ENCODE measurements at regions not wholly inside any gene's neighbourhood (a gene's known extent, or its start where the extent isn't known, plus 50 kb on each side); places are given as distances from the start of the nearest gene placed in this dataset.

DNA sequence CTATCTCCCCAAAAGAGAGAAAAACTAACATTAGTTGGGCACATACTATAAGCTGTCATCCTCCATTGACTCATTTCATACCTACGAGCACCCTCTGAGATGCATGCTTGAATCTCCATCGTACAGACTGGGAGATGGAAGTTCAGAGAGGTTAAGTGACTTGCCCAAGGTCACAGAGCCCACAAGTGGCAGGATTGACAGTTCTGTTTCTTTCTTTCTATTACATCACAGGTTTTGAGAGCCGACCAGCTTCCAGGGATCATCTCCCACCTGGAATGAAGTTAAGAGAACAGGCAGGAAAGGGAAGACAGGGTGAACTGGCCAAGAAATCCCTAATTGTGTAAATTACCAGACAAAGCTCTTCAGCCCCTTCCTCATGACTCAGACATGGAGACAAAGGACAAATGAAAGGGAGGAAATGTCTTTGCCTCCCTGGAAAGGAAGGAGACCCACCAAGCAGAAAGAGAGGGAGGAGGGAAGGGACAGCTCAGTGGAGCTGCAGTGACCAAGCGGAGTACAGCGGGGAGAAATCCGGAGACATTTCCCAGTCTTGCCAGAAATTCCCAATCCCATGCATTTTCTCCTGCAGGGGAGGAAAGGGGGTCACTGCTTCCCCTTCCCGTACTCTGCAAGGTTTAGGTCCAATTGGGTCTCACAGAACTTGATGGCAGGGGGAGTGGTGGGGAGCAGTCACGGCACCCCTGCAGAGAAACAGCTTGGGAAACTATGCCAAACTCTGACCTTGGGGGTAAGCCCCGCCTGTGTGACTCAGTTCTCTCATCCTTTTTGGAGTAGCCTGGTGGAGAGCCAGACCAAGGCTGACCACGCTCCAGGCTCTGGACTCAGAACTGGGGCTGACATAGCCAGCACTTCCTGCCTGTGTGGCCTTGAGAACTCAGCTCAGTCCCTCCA lies 154.3 kb downstream of the ANKRD60 start:
- TF ChIP-seq, protein P1, sequence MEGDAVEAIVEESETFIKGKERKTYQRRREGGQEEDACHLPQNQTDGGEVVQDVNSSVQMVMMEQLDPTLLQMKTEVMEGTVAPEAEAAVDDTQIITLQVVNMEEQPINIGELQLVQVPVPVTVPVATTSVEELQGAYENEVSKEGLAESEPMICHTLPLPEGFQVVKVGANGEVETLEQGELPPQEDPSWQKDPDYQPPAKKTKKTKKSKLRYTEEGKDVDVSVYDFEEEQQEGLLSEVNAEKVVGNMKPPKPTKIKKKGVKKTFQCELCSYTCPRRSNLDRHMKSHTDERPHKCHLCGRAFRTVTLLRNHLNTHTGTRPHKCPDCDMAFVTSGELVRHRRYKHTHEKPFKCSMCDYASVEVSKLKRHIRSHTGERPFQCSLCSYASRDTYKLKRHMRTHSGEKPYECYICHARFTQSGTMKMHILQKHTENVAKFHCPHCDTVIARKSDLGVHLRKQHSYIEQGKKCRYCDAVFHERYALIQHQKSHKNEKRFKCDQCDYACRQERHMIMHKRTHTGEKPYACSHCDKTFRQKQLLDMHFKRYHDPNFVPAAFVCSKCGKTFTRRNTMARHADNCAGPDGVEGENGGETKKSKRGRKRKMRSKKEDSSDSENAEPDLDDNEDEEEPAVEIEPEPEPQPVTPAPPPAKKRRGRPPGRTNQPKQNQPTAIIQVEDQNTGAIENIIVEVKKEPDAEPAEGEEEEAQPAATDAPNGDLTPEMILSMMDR (conservative IDR thresholded peaks at IDR 0.05; ENCODE audit: low read depth, low read length): no peak
- TF ChIP-seq CEBPB (IDR thresholded peaks at IDR 0.05; ENCODE audit: low read depth, low read length) (no peak), POLR2A (IDR thresholded peaks at IDR 0.05; ENCODE audit: low read depth, low read length) (no peak), SMC3 (IDR thresholded peaks at IDR 0.05; ENCODE audit: low read depth, low read length) (no peak), MXI1 (IDR thresholded peaks at IDR 0.05; ENCODE audit: borderline replicate concordance, low read depth, low read length) (no peak), MAZ (IDR thresholded peaks at IDR 0.05; ENCODE audit: borderline replicate concordance, low read depth, low read length) (no peak), BHLHE40 (IDR thresholded peaks at IDR 0.05; ENCODE audit: low read depth, low read length) (no peak), RFX5 (IDR thresholded peaks at IDR 0.05; ENCODE audit: low read depth, low read length) (no peak), RAD21 (IDR thresholded peaks at IDR 0.05; ENCODE audit: low read length) (no peak), RCOR1 (IDR thresholded peaks at IDR 0.05; ENCODE audit: insufficient replicate concordance, low read length) (no peak), MAFK (IDR thresholded peaks at IDR 0.05; ENCODE audit: low read depth, low read length) (no peak), NFE2L2 (IDR thresholded peaks at IDR 0.05; ENCODE audit: low read depth, low read length) (no peak)
- TF ChIP-seq, protein P2, sequence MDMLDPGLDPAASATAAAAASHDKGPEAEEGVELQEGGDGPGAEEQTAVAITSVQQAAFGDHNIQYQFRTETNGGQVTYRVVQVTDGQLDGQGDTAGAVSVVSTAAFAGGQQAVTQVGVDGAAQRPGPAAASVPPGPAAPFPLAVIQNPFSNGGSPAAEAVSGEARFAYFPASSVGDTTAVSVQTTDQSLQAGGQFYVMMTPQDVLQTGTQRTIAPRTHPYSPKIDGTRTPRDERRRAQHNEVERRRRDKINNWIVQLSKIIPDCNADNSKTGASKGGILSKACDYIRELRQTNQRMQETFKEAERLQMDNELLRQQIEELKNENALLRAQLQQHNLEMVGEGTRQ (IDR thresholded peaks at IDR 0.05; ENCODE audit: low read depth, low read length): no peak

All from IMR-90 (cell line).